H9 (cell line): ENCODE measurements at regions not wholly inside any gene's neighbourhood (a gene's known extent, or its start where the extent isn't known, plus 50 kb on each side); places are given as distances from the start of the nearest gene placed in this dataset.

ENCODE experiments used
- DNase-seq: peaks from one replicate; pipeline ENCODE4 v3.0.0-alpha.2; 2017
- H2AFZ ChIP-seq: one replicate; pipeline ENCODE4 v1.6.1; 2013; ENCODE audit warnings: mild to moderate bottlenecking, low read length, control low read depth, moderate library complexity
- H2AK5ac ChIP-seq: 2 replicates; pipeline ENCODE4 v1.6.1; 2013; ENCODE audit warnings: low read length, control low read depth, mixed read lengths; ENCODE audit not compliant: insufficient read length
- H2BK120ac ChIP-seq: one replicate; pipeline ENCODE4 v1.6.1; 2013; ENCODE audit warnings: low read depth, mild to moderate bottlenecking, low read length, control low read depth, inconsistent platforms; ENCODE audit not compliant: poor library complexity, severe bottlenecking
- H2BK12ac ChIP-seq: 2 replicates; pipeline ENCODE4 v1.6.1; 2013; ENCODE audit warnings: low read length, control low read depth, mixed read lengths, low read depth; ENCODE audit not compliant: insufficient read length
- H2BK15ac ChIP-seq: 2 replicates; pipeline ENCODE4 v1.6.1; 2013; ENCODE audit warnings: low read depth, low read length, control low read depth
- H2BK20ac ChIP-seq: one replicate; pipeline ENCODE4 v1.6.1; 2013; ENCODE audit warnings: low read depth, mild to moderate bottlenecking, low read length, control low read depth, inconsistent platforms; ENCODE audit not compliant: poor library complexity, severe bottlenecking
- H2BK5ac ChIP-seq: 2 replicates; pipeline ENCODE4 v1.6.1; 2013; ENCODE audit warnings: low read length, control low read depth, mixed read lengths; ENCODE audit not compliant: insufficient read length
- H3K14ac ChIP-seq: 2 replicates; pipeline ENCODE4 v1.6.1; 2013; ENCODE audit warnings: low read length, control low read depth; ENCODE audit not compliant: insufficient read depth
- H3K18ac ChIP-seq: 2 replicates; pipeline ENCODE4 v1.6.1; 2013; ENCODE audit warnings: low read depth, mild to moderate bottlenecking, mixed read lengths, low read length, control low read depth; ENCODE audit not compliant: insufficient read length
- H3K23ac ChIP-seq: 2 replicates; pipeline ENCODE4 v1.6.1; 2013; ENCODE audit warnings: low read length, control low read depth, mixed read lengths, low read depth; ENCODE audit not compliant: insufficient read length
- H3K23me2 ChIP-seq: 2 replicates; pipeline ENCODE4 v1.6.1; 2013; ENCODE audit warnings: low read depth, mild to moderate bottlenecking, mixed read lengths, low read length, control low read depth; ENCODE audit not compliant: insufficient read length, poor library complexity, severe bottlenecking
- H3K27ac ChIP-seq: 2 replicates; pipeline ENCODE4 v1.5.1; 2013; ENCODE audit warnings: low read length, control low read depth, mixed read lengths, low read depth; ENCODE audit not compliant: insufficient read length
- H3K27me3 ChIP-seq: 2 replicates; pipeline ENCODE4 v1.6.1; 2013; ENCODE audit warnings: low read length, control low read depth, inconsistent platforms; ENCODE audit not compliant: insufficient read depth
- H3K4ac ChIP-seq: 2 replicates; pipeline ENCODE4 v1.6.1; 2013; ENCODE audit warnings: low read depth, mild to moderate bottlenecking, control low read depth, inconsistent platforms, low read length, moderate library complexity
- H3K4me1 ChIP-seq: 2 replicates; pipeline ENCODE4 v1.6.1; 2013; ENCODE audit warnings: low read length, control low read depth, inconsistent platforms; ENCODE audit not compliant: insufficient read depth
- H3K4me2 ChIP-seq: 2 replicates; pipeline ENCODE4 v1.6.1; 2013; ENCODE audit warnings: low read length, control low read depth, mixed read lengths; ENCODE audit not compliant: insufficient read length, insufficient read depth
- H3K56ac ChIP-seq: 2 replicates; pipeline ENCODE4 v1.6.1; 2013; ENCODE audit warnings: low read depth, mild to moderate bottlenecking, mixed read lengths, low read length, control low read depth; ENCODE audit not compliant: insufficient read length
- H3K79me1 ChIP-seq: 2 replicates; pipeline ENCODE4 v1.6.1; 2013; ENCODE audit warnings: low read depth, mild to moderate bottlenecking, moderate library complexity, low read length, control low read depth, inconsistent platforms; ENCODE audit not compliant: insufficient read depth, poor library complexity, severe bottlenecking
- H3K79me2 ChIP-seq: 2 replicates; pipeline ENCODE4 v1.6.1; 2013; ENCODE audit warnings: low read length, control low read depth, inconsistent platforms; ENCODE audit not compliant: insufficient read depth
- H3K9ac ChIP-seq: 2 replicates; pipeline ENCODE4 v1.6.1; 2013; ENCODE audit warnings: low read length, control low read depth, mixed read lengths; ENCODE audit not compliant: insufficient read length; ENCODE audit errors: extremely low read depth
- H3K9me3 ChIP-seq: one replicate; pipeline ENCODE4 v1.6.1; 2013; ENCODE audit warnings: low read depth, low read length, inconsistent platforms; ENCODE audit not compliant: control insufficient read depth
- H3T11ph ChIP-seq: one replicate; pipeline ENCODE4 v1.6.1; 2013; ENCODE audit warnings: mild to moderate bottlenecking, low read length, control low read depth, inconsistent platforms
- H4K20me1 ChIP-seq: one replicate; pipeline ENCODE4 v1.6.1; 2013; ENCODE audit not compliant: control insufficient read depth, insufficient read length, insufficient read depth
- H4K5ac ChIP-seq: 2 replicates; pipeline ENCODE4 v1.6.1; 2013; ENCODE audit warnings: low read depth, mild to moderate bottlenecking, mixed read lengths, low read length, control low read depth; ENCODE audit not compliant: insufficient read length
- H4K8ac ChIP-seq: replicated peaks from 2 replicates; pipeline ENCODE4 v1.6.1; 2013; ENCODE audit warnings: low read length, control low read depth, mixed read lengths, low read depth; ENCODE audit not compliant: insufficient read length
- H4K91ac ChIP-seq: 2 replicates; pipeline ENCODE4 v1.6.1; 2013; ENCODE audit warnings: low read depth, mild to moderate bottlenecking, moderate library complexity, mixed read lengths, low read length, control low read depth; ENCODE audit not compliant: insufficient read length
- H3K27ac Mint-ChIP-seq, 3 experiments: 2 replicates in 2 of 3; 3 replicates in 1 of 3; pipeline ENCODE4 v1.8.0; 2020 to 2021; ENCODE audit warnings: mixed read lengths in 3 of 3, mild to moderate bottlenecking in 1 of 3, moderate library complexity in 1 of 3
- H3K27me3 Mint-ChIP-seq: 2 replicates; pipeline ENCODE4 v1.8.0; 2021; ENCODE audit warnings: low read depth, mild to moderate bottlenecking, moderate library complexity, mixed read lengths
- H3K36me3 Mint-ChIP-seq, 3 experiments: 2 replicates in 2 of 3; 3 replicates in 1 of 3; pipeline ENCODE4 v1.8.0; 2020 to 2021; ENCODE audit warnings: low read depth in 3 of 3, mixed read lengths in 3 of 3; ENCODE audit not compliant: insufficient read depth in 1 of 3
- H3K4me1 Mint-ChIP-seq, 2 experiments: 2 replicates each; pipeline ENCODE4 v1.8.0; 2020; ENCODE audit warnings: mixed read lengths in 2 of 2
- H3K4me3 Mint-ChIP-seq, 2 experiments: 2 replicates in 1 of 2; 3 replicates in 1 of 2; pipeline ENCODE4 v1.8.0; 2020 to 2021; ENCODE audit warnings: mild to moderate bottlenecking in 2 of 2, mixed read lengths in 2 of 2, moderate library complexity in 1 of 2
- H3K9me3 Mint-ChIP-seq, 2 experiments: 2 replicates in 1 of 2; 3 replicates in 1 of 2; pipeline ENCODE4 v1.8.0; 2020; ENCODE audit warnings: mild to moderate bottlenecking in 2 of 2, mixed read lengths in 2 of 2, moderate library complexity in 1 of 2
- CTCF ChIP-seq: fragments of 200-600 bp; sonication (generic); conservative IDR thresholded peaks from 3 replicates; pipeline ENCODE4 v1.8.0; 2021; ENCODE audit warnings: antibody characterized with exemption, mild to moderate bottlenecking
- WGBS: extraction: QIAGEN DNeasy Blood & Tissue Kit; methylation state at CpG from one replicate; pipeline ENCODE4 v1.1.7; 2013; ENCODE audit warnings: missing lambda C conversion rate, low lambda C conversion rate, mixed read lengths; ENCODE audit not compliant: insufficient read length; ENCODE audit errors: extremely low coverage; 5-methylcytosine and 5-hydroxymethylcytosine counted together

GRCh38 chr2:439556-440402, 151.9 kb upstream of the ALKAL2 start:
- Histone ChIP-seq H3K27me3 (no peaks in the 10 kb centered on the region), H2BK15ac (no peak overlapping the region), H3K9ac (no peak overlapping the region), H3T11ph (no peak overlapping the region), H3K4ac (no peak overlapping the region), H3K23ac (no peak overlapping the region), H2BK20ac (no peak overlapping the region), H2BK120ac (no peak overlapping the region), H2AK5ac (no peak overlapping the region), H4K5ac (no peak overlapping the region), H3K4me2 (no peak overlapping the region), H4K20me1 (no peaks in the 10 kb centered on the region), H2BK5ac (no peak overlapping the region), H3K18ac (no peak overlapping the region), H3K23me2 (no peaks in the 10 kb centered on the region), H3K56ac (no peak overlapping the region), H3K79me2 (no peaks in the 10 kb centered on the region), H2BK12ac (no peak overlapping the region), H3K9me3 (no peaks in the 10 kb centered on the region), H4K8ac (no peak overlapping the region), H3K14ac (no peak overlapping the region), H2AFZ (no peak overlapping the region), H3K27ac (no peak overlapping the region), H3K4me1 (no peaks in the 10 kb centered on the region), H4K91ac (no peak overlapping the region), H3K79me1 (no peaks in the 10 kb centered on the region)
- no peak for TF ChIP-seq CTCF
- Mint-ChIP-seq H3K4me3 (no peak overlapping the region), H3K9me3 (no peaks in the 10 kb centered on the region), H3K27ac (no peak overlapping the region), H3K27me3 (peaks cover 5% of the 10 kb centered on the region), H3K4me1 (peaks cover 5 to 7% of the 10 kb centered on the region in 2 experiments), H3K36me3 (no peaks in the 10 kb centered on the region)
- no CpG with 5 or more reads among the region's 24 CpGs for WGBS
- DNase-seq: peak; percentile 8
